Thyroid gland (tissue), 4 donors: ENCODE measurements at regions not wholly inside any gene's neighbourhood (a gene's known extent, or its start where the extent isn't known, plus 50 kb on each side); places are given as distances from the start of the nearest gene placed in this dataset.

Source experiments
- DNase-seq, 2 donors: peaks; one replicate each; pipeline ENCODE4 v3.0.0-alpha.2; 2019
- H3K27ac ChIP-seq, 3 donors: fragments of 200-600 bp; sonication (generic); 1 replicate in 2 of 3; 2 replicates in 1 of 3; pipeline ENCODE4 v1.5.1; 2016 to 2019; ENCODE audit warnings: mild to moderate bottlenecking in 1 of 3, moderate library complexity in 1 of 3
- H3K27me3 ChIP-seq: fragments of 200-600 bp; sonication (generic); one replicate; pipeline ENCODE4 v1.5.1; 2019
- H3K36me3 ChIP-seq, 2 donors: fragments of 200-600 bp; sonication (generic); one replicate each; pipeline ENCODE4 v1.5.1; 2016 to 2019
- H3K4me1 ChIP-seq, 2 donors: fragments of 200-600 bp; sonication (generic); one replicate each; pipeline ENCODE4 v1.5.1; 2017 to 2019
- H3K4me3 ChIP-seq, 3 donors: fragments of 200-600 bp; sonication (generic); replicated peaks in 1 of 3; 1 replicate in 2 of 3; 2 replicates in 1 of 3; pipeline ENCODE4 v1.5.1; 2016; ENCODE audit warnings: mild to moderate bottlenecking in 1 of 3
- H3K9me3 ChIP-seq: fragments of 200-600 bp; sonication (generic); one replicate; pipeline ENCODE4 v1.5.1; 2017
- POLR2A ChIP-seq, 2 donors: fragments of 450-650 bp; IDR thresholded peaks; one replicate each; pipeline ENCODE4 v1.6.1; 2017; ENCODE audit warnings: antibody characterized with exemption in 2 of 2, mild to moderate bottlenecking in 2 of 2, moderate library complexity in 1 of 2
- WGBS, 2 donors: methylation state at CpG; one replicate each; pipeline ENCODE4 v1.1.5; 2017; 5-methylcytosine and 5-hydroxymethylcytosine counted together
- intact Hi-C: fragments of 100-400 bp; cut with DNase I; formaldehyde crosslinking; loops from one replicate; pipeline ENCODE4 v1.15.1; 2023
- TF ChIP-seq, protein P1 (sequence below), 6 experiments: fragments of 200-600 bp in 3 of 6; fragments of 450-650 bp in 3 of 6; sonication (generic) in 3 of 6; IDR thresholded peaks; one replicate each; pipeline ENCODE4 v1.5.1; 2016 to 2019; ENCODE audit warnings: antibody characterized with exemption in 6 of 6, mild to moderate bottlenecking in 2 of 6, inconsistent platforms in 1 of 6, moderate library complexity in 1 of 6

DNA sequence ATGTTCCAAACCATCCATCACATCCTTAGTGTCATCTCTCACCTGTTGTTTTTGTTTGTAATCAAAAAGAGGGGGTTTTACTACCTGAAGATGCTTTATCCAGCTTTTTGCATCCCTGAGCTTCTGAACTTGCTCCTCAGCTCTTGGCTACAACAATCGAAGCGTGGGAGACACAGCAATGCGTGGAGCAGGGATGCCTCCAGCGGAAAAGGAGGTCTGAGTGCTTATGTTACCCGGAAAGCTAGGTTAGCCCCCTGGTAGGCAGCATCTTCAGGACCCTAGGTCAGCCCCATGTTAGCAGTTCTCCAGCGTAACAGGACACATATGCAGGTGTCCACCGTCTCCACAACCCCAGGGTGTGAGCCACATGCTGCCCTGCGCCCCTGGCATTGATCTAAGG lies 141.5 kb downstream of the RRAGC start:
- H3K27me3 ChIP-seq, result no peaks in the 10 kb centered on the region
- no peaks in the 10 kb centered on the region for H3K9me3 ChIP-seq
- no peaks in the 10 kb centered on the region for H3K4me1 ChIP-seq
- 89 to 90% methylated on average over 7 to 8 of the region's 8 CpGs for WGBS, 2 donors
- no peaks in the 10 kb centered on the region for H3K36me3 ChIP-seq
- no peak overlapping the region for H3K27ac ChIP-seq
- no peak for TF ChIP-seq POLR2A (IDR thresholded peaks at IDR 0.05)
- TF ChIP-seq, protein P1, sequence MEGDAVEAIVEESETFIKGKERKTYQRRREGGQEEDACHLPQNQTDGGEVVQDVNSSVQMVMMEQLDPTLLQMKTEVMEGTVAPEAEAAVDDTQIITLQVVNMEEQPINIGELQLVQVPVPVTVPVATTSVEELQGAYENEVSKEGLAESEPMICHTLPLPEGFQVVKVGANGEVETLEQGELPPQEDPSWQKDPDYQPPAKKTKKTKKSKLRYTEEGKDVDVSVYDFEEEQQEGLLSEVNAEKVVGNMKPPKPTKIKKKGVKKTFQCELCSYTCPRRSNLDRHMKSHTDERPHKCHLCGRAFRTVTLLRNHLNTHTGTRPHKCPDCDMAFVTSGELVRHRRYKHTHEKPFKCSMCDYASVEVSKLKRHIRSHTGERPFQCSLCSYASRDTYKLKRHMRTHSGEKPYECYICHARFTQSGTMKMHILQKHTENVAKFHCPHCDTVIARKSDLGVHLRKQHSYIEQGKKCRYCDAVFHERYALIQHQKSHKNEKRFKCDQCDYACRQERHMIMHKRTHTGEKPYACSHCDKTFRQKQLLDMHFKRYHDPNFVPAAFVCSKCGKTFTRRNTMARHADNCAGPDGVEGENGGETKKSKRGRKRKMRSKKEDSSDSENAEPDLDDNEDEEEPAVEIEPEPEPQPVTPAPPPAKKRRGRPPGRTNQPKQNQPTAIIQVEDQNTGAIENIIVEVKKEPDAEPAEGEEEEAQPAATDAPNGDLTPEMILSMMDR (IDR thresholded peaks at IDR 0.05), result no peak
- no peak for DNase-seq
- intact Hi-C loops, result no loop called here
- no peak overlapping the region for H3K4me3 ChIP-seq

DNA sequence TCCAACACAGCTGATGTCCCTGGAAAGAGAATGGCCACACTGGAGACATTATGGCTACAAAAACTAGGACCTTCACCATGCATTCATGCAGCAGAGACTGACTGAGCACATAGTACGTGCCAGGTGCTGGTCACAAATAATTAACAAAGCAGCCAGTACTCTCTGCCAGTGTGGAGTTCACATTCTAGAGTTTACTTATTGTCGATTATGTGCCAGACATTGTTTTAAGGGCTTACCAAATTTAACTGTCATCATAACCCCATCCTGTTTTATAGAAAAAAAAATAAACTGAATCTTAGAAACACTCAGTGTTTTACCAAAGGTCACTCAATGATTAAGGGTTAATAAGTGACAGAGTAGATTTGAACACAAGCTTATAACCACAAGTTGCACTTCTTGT lies 143.3 kb downstream of the RRAGC start:
- Histone ChIP-seq H3K4me1 (no peaks in the 10 kb centered on the region), H3K36me3 (no peaks in the 10 kb centered on the region), H3K27ac (no peak overlapping the region), H3K9me3 (no peaks in the 10 kb centered on the region), H3K27me3 (no peaks in the 10 kb centered on the region), H3K4me3 (no peak overlapping the region)
- WGBS, 2 donors, result 90 to 91% methylated on average over 2 of the region's 2 CpGs
- intact Hi-C loops, result no loop called here
- no peak for TF ChIP-seq POLR2A (IDR thresholded peaks at IDR 0.05)
- TF ChIP-seq, protein P1 (IDR thresholded peaks at IDR 0.05), result no peak
- DNase-seq, result no peak

DNA sequence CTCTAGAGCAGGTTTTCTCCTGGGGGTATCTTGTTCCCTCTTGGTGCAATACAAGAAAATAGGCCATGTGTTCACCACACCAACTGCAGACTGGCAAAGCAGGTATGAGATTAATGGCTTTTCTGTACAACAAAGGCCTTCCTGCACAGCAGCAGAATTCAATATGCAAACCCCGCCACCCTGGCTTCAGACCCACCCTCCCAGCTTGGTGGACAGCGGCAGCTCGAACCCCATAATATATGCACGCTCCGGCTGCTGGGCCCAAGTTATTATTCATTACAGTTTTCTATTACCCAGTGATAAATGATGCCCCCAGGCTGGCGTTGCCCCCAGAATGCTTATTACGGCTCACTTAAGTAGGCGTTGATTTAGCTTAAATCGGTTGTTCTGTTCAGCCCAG lies 144.2 kb downstream of the RRAGC start:
- Histone ChIP-seq H3K4me1 (no peaks in the 10 kb centered on the region), H3K4me3 (no peak overlapping the region), H3K9me3 (no peaks in the 10 kb centered on the region), H3K36me3 (no peaks in the 10 kb centered on the region), H3K27ac (no peak overlapping the region), H3K27me3 (no peaks in the 10 kb centered on the region)
- WGBS, 2 donors, result 88 to 97% methylated on average over 9 of the region's 9 CpGs
- intact Hi-C loops, result no loop called here
- no peak for TF ChIP-seq POLR2A (IDR thresholded peaks at IDR 0.05)
- TF ChIP-seq, protein P1 (IDR thresholded peaks at IDR 0.05), result no peak
- no peak for DNase-seq

DNA sequence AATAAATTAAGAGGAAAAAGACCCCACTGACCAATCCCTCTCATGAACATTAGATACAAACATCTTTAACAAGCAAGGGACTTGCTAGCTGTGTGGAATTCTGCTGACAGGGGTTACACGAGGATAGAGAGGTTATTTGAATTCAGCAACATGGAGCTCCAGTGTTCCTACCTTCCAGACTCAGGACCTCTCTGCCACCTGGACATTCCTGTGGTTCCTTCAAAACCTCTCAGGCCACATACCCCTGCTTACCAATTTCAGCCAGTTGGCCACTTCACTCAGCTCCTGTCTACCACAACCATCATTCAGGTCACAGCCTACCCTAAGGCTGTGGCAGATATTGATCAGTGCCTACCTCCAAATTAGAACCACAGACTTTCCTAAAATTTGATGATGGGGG lies 147.5 kb downstream of the RRAGC start:
- TF ChIP-seq, protein P1 (IDR thresholded peaks at IDR 0.05), result no peak
- TF ChIP-seq POLR2A (IDR thresholded peaks at IDR 0.05), result no peak
- H3K4me1 ChIP-seq, result no peaks in the 10 kb centered on the region
- DNase-seq, result no peak
- H3K27ac ChIP-seq, result no peak overlapping the region
- WGBS, 2 donors, result 83 to 84% methylated on average over 1 of the region's 1 CpG
- H3K27me3 ChIP-seq, result no peaks in the 10 kb centered on the region
- intact Hi-C loops, result no loop called here
- no peaks in the 10 kb centered on the region for H3K36me3 ChIP-seq
- H3K4me3 ChIP-seq, result no peak overlapping the region
- no peaks in the 10 kb centered on the region for H3K9me3 ChIP-seq

DNA sequence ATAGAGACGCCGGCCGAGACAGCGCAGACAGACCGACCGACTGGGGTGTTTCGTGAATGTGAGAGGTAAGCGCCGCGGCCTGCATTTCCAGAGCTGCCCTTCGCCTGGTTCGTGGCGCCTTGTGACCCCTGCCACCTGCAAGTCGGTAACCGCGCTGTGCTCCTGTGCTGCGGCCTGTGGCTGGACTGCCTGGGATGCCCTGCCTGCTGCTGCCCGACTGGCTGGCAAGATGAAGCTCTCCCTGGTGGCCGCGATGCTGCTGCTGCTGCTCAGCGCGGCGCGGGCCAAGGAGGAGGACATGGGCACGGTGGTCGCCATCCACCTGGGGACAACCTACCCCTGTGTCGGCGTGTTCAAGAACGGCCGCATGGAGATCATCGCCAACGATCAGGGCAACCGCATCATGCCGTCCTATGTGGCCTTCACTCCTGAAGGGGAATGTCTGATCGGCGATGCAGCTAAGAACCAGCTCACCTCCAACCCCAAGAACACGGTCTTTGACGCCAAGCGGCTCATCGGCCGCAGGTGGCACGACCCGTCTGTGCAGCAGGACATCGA lies 150.8 kb downstream of the RRAGC start:
- intact Hi-C loops, result no loop called here

More for the DNA sequence above, 150.8 kb downstream of the RRAGC start:
- no peaks in the 10 kb centered on the region for H3K9me3 ChIP-seq
- 93 to 94% methylated on average over 27 to 37 of the region's 44 CpGs for WGBS, 2 donors
- no peaks in the 10 kb centered on the region for H3K36me3 ChIP-seq
- no peak for DNase-seq
- H3K4me1 ChIP-seq, result no peaks in the 10 kb centered on the region
- H3K27me3 ChIP-seq, result no peaks in the 10 kb centered on the region
- no peak overlapping the region for H3K4me3 ChIP-seq
- no peak overlapping the region for H3K27ac ChIP-seq
- TF ChIP-seq, protein P1 (IDR thresholded peaks at IDR 0.05), result no peak
- TF ChIP-seq POLR2A (IDR thresholded peaks at IDR 0.05), result no peak
